ENCODE measurements at regions not wholly inside any gene's neighbourhood (a gene's known extent, or its start where the extent isn't known, plus 50 kb on each side); places are given as distances from the start of the nearest gene placed in this dataset.
A peak's percentile ranks its signal among the peaks of the same experiment; 100 is the strongest.

DNA sequence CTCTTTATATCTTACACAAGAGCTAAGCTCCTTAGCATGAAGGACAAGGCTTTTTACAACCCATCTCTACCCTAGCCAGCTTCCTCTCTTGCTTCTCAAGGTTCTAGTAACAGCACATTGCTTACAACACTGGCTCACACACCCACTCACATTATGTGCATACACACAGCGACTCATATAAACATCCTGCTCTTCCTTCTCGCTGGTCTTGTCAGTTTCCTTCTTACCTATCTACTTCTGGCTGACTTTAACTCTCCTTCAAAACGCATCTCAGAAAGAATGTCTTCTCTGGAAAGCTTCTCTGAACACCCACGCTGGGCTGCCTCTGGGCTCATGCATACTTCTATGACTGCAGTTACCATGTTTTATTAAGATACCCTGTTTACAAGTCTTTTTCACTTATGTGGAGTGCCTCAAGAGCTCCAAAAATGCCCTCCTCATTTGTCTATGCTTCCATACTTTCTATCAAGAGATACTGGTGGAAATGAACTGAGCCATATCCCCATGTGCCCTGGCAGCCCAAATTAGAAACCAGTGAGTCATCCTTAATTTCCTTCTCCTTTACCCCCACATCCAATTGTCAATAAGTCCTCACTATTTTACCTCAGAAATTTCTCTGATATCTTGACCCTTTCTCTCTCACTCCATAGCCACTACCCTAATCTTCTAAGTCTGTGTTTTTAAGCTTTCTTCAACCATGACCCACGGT is 126.9 kb upstream of the KRAS start:
- DNase-seq (peak in 1 of 3 donors; percentile 48), ATAC-seq (peak; percentile 92)
- no peak overlapping the region for H3K4me3 ChIP-seq
- intact Hi-C loops (cut with DNase I, micrococcal nuclease), result no loop called here
- H3K9me3 ChIP-seq, result no peaks in the 10 kb centered on the region
- TF ChIP-seq, protein P1, sequence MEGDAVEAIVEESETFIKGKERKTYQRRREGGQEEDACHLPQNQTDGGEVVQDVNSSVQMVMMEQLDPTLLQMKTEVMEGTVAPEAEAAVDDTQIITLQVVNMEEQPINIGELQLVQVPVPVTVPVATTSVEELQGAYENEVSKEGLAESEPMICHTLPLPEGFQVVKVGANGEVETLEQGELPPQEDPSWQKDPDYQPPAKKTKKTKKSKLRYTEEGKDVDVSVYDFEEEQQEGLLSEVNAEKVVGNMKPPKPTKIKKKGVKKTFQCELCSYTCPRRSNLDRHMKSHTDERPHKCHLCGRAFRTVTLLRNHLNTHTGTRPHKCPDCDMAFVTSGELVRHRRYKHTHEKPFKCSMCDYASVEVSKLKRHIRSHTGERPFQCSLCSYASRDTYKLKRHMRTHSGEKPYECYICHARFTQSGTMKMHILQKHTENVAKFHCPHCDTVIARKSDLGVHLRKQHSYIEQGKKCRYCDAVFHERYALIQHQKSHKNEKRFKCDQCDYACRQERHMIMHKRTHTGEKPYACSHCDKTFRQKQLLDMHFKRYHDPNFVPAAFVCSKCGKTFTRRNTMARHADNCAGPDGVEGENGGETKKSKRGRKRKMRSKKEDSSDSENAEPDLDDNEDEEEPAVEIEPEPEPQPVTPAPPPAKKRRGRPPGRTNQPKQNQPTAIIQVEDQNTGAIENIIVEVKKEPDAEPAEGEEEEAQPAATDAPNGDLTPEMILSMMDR (IDR thresholded peaks at IDR 0.05), result no peak
- H3K36me3 ChIP-seq (ENCODE audit: low read depth), result no peaks in the 10 kb centered on the region
- peaks cover 9% of the 10 kb centered on the region for H3K4me1 ChIP-seq (ENCODE audit: low read depth)

DNA sequence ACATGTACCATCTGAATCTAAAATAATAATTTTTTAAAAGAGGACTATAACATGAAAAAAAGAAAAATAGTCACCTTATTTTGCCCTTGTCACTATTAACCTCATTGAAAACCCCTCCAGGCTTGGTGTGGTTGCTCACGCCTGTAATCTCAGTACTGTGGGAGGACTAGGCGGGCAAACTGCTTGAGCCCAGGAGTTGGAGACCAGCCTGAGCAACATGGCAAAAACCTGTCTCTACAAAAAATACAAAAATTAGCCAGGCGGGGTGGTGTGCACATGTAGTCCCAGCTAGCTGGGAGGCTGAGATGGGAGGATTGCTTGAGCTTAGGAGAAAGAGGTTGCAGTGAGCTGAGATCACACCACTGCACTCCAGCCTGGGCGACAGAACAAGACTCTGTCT is 126.3 kb upstream of the KRAS start:
- no peak overlapping the region for H3K4me3 ChIP-seq
- DNase-seq, result no peak
- no peaks in the 10 kb centered on the region for H3K9me3 ChIP-seq
- H3K4me1 ChIP-seq (ENCODE audit: low read depth), result peaks cover 5% of the 10 kb centered on the region
- intact Hi-C loops (cut with DNase I, micrococcal nuclease), result no loop called here
- H3K36me3 ChIP-seq (ENCODE audit: low read depth), result no peaks in the 10 kb centered on the region
- ATAC-seq, result no peak
- TF ChIP-seq, protein P1 (IDR thresholded peaks at IDR 0.05), result no peak

DNA sequence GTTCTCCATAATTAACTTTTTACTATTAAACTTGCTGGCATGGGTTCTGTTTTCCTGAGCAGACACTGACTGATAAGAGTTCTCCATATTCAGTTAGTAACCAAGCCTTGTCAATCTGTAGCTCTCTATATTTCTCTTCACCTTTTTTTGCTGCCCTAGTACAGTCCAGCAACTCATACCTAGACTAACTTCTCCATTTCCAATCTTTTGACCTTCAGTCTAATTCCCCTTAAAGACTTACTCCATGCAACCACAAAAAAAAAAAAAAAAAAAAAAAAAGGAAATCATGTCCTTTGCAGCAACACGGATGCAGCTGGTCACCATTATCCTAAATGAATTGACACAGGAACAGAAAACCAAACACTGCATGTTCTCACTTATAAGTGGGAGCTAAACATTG is 125.7 kb upstream of the KRAS start:
- TF ChIP-seq, protein P1 (IDR thresholded peaks at IDR 0.05), result no peak
- DNase-seq (no peak), ATAC-seq (no peak)
- peaks cover 5% of the 10 kb centered on the region for H3K4me1 ChIP-seq (ENCODE audit: low read depth)
- intact Hi-C loops (cut with DNase I, micrococcal nuclease), result no loop called here
- H3K4me3 ChIP-seq, result no peak overlapping the region
- no peaks in the 10 kb centered on the region for H3K9me3 ChIP-seq
- no peaks in the 10 kb centered on the region for H3K36me3 ChIP-seq (ENCODE audit: low read depth)

DNA sequence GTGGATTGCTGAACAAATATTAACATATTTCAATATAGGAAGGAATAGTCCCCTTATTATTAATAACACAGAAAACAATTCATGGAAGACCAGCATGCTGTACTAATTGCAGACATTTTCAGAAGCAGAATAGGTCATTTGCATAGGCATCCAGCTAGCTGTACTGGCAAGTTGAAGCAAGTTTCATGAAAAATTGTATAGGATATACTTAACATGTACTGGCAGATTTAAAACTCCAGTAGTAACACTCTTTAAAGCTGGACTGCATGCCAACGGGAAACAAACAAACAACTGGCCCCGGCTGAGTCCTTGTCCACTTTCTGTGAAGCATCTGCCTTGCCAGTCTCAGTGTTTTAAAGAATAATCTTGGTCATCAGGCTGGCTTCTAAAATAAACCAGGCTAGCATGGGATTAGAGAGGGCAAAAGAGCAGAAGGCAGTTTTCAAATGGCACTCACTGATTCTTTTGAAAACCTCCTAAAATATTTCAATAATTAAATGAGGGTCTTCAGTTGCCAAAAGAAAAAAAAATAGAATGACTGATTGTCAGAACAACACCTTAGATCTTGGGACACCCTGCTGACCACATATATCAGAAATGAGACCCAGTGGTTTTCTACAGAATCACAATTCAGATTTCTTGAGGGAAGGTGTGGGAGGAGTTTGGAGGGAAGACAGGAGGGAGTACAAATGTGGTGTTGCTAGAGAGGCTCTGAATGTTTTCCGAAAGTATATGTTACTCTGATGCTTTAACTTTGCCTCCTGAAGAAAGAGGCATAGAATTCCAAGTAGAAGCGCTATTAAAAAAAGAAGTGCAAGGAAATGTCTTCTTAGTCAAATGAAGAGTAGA is 122.5 kb upstream of the KRAS start:
- TF ChIP-seq, protein P1 (IDR thresholded peaks at IDR 0.05), result no peak
- intact Hi-C loops (cut with DNase I, micrococcal nuclease), result no loop called here
- Histone ChIP-seq H3K4me3 (no peak overlapping the region), H3K9me3 (no peaks in the 10 kb centered on the region), H3K36me3 (ENCODE audit: low read depth) (no peaks in the 10 kb centered on the region), H3K4me1 (ENCODE audit: low read depth) (peaks cover 5% of the 10 kb centered on the region)
- no peak for DNase-seq
- no peak for ATAC-seq

DNA sequence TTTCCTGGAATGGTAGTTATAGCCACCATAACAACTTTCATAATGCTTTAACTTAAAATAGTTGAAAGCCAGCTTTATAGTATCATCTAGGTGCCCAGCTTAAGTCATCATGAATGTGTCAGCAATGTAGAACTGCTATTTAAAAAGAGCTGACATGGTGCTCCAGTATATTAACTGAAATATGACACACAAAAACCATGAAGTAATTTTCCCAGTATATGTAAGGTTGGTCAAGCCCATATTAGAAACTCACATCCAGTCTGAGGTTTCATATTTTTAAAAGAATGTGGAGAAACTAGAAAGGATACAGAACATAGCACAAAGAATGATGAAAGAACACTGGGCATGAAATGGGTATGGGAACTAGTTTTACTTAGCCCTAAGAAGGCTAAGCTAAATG is 121.3 kb upstream of the KRAS start:
- Histone ChIP-seq H3K4me3 (no peak overlapping the region), H3K4me1 (ENCODE audit: low read depth) (no peaks in the 10 kb centered on the region), H3K9me3 (no peaks in the 10 kb centered on the region), H3K36me3 (ENCODE audit: low read depth) (no peaks in the 10 kb centered on the region)
- ATAC-seq (no peak), DNase-seq (no peak)
- intact Hi-C loops (cut with DNase I, micrococcal nuclease), result no loop called here
- TF ChIP-seq, protein P1 (IDR thresholded peaks at IDR 0.05), result no peak
